H1 (cell line): ENCODE measurements at regions not wholly inside any gene's neighbourhood (a gene's known extent, or its start where the extent isn't known, plus 50 kb on each side); places are given as distances from the start of the nearest gene placed in this dataset.

Experiments
- CTCF ChIA-PET: fragments of 300-600 bp; sonication (Branson Sonifier 250); formaldehyde crosslinking; loops from one replicate; lab custom pipeline; 2021; ENCODE audit not compliant: partially characterized antibody; lab: Charles Lee
- POLR2A ChIA-PET: fragments of 300-600 bp; sonication (Branson Sonifier 250); formaldehyde crosslinking; loops from one replicate; lab custom pipeline; 2021; ENCODE audit warnings: inconsistent platforms; ENCODE audit not compliant: partially characterized antibody; lab: Charles Lee
- DNase-seq, 2 experiments: peaks; one replicate each; pipeline versions ENCODE4 v3.0.0 to v3.0.0-alpha.2; 2010 to 2022; ENCODE audit warnings: low spot score in 2 of 2, low read depth in 1 of 2, mixed read lengths in 1 of 2
- FAIRE-seq: peaks from 2 replicates; lab custom pipeline; 2011; peaks lifted over from hg19 to GRCh38; lab: Jason Lieb, UNC
- H2AFZ ChIP-seq: 2 replicates; pipeline ENCODE4 v1.8.1; 2012; ENCODE audit warnings: low read length, inconsistent platforms
- H2AK5ac ChIP-seq: 2 replicates; pipeline ENCODE4 v1.6.1; 2013; ENCODE audit warnings: low read depth, low read length
- H2BK120ac ChIP-seq: replicated peaks from 2 replicates; pipeline ENCODE3; 2013; ENCODE audit warnings: low read depth, low read length, inconsistent platforms
- H2BK12ac ChIP-seq: 2 replicates; pipeline ENCODE4 v1.6.1; 2013; ENCODE audit warnings: low read depth, low read length
- H2BK15ac ChIP-seq: 2 replicates; pipeline ENCODE4 v1.6.1; 2013; ENCODE audit warnings: low read length
- H2BK20ac ChIP-seq: 2 replicates; pipeline ENCODE4 v1.6.1; 2013; ENCODE audit warnings: low read length
- H2BK5ac ChIP-seq: 2 replicates; pipeline ENCODE4 v1.6.1; 2013; ENCODE audit warnings: low read depth, low read length
- H3K14ac ChIP-seq: 2 replicates; pipeline ENCODE4 v1.6.1; 2013; ENCODE audit warnings: inconsistent platforms; ENCODE audit not compliant: insufficient read length
- H3K18ac ChIP-seq: 2 replicates; pipeline ENCODE4 v1.6.1; 2013; ENCODE audit warnings: low read length; ENCODE audit errors: extremely low read depth
- H3K23ac ChIP-seq: 2 replicates; pipeline ENCODE4 v1.6.1; 2013; ENCODE audit warnings: inconsistent platforms; ENCODE audit not compliant: insufficient read length
- H3K23me2 ChIP-seq: 2 replicates; pipeline ENCODE4 v1.6.1; 2013; ENCODE audit warnings: low read depth, low read length
- H3K27ac ChIP-seq: 2 replicates; pipeline ENCODE4 v1.6.1; 2011; ENCODE audit warnings: low read depth, low read length, inconsistent platforms
- H3K27me3 ChIP-seq, 4 experiments: replicated peaks in 1 of 4; 1 replicate in 1 of 4; 2 replicates in 3 of 4; pipeline versions ENCODE4 v1.6.1 to v1.8.1; 2011 to 2013; ENCODE audit warnings: low read length in 3 of 4, mild to moderate bottlenecking in 3 of 4, inconsistent platforms in 2 of 4, mixed read lengths in 2 of 4, moderate library complexity in 1 of 4; ENCODE audit not compliant: control insufficient read depth in 3 of 4, insufficient read depth in 3 of 4; ENCODE audit errors: extremely low read depth in 1 of 4
- H3K36me3 ChIP-seq, 4 experiments: 2 replicates each; pipeline versions ENCODE4 v1.6.1 to v1.8.1; 2011 to 2013; ENCODE audit warnings: mild to moderate bottlenecking in 4 of 4, low read length in 3 of 4, moderate library complexity in 2 of 4, control low read depth in 1 of 4, inconsistent platforms in 1 of 4; ENCODE audit not compliant: insufficient read depth in 4 of 4, control insufficient read depth in 2 of 4
- H3K4ac ChIP-seq: replicated peaks from 2 replicates; pipeline ENCODE3; 2013; ENCODE audit warnings: low read length, low read depth, mixed read lengths, inconsistent platforms; ENCODE audit not compliant: insufficient read length
- H3K4me1 ChIP-seq, 4 experiments: replicated peaks in 1 of 4; 1 replicate in 1 of 4; 2 replicates in 3 of 4; pipeline versions ENCODE4 v1.6.1 to v1.8.1; 2011 to 2013; ENCODE audit warnings: low read length in 3 of 4, inconsistent platforms in 2 of 4, mixed read lengths in 1 of 4; ENCODE audit not compliant: insufficient read depth in 4 of 4, control insufficient read depth in 3 of 4
- H3K4me2 ChIP-seq, 2 experiments: 2 replicates each; pipeline versions ENCODE4 v1.6.1 to v1.8.1; 2011 to 2013; ENCODE audit warnings: low read depth in 2 of 2, low read length in 2 of 2, control low read depth in 1 of 2, inconsistent platforms in 1 of 2, mild to moderate bottlenecking in 1 of 2; ENCODE audit not compliant: insufficient read depth in 1 of 2
- H3K4me3 ChIP-seq, 4 experiments: fragments of 200-600, 300-600 bp in 1 of 4; sonication (generic), shearing (Covaris generic), sonication (Bioruptor Twin) in 1 of 4; 2 replicates each; pipeline versions ENCODE4 v1.5.1 to v1.8.1; 2011 to 2016; ENCODE audit warnings: low read length in 4 of 4, low read depth in 3 of 4, control low read depth in 2 of 4, inconsistent platforms in 2 of 4, mild to moderate bottlenecking in 2 of 4, mixed read lengths in 1 of 4, moderate library complexity in 1 of 4; ENCODE audit not compliant: insufficient read depth in 2 of 4; ENCODE audit errors: extremely low read depth in 1 of 4
- H3K56ac ChIP-seq: replicated peaks from 2 replicates; pipeline ENCODE3; 2013; ENCODE audit warnings: low read depth, mild to moderate bottlenecking, mixed read lengths, low read length, inconsistent platforms; ENCODE audit not compliant: insufficient read length
- H3K79me1 ChIP-seq: 2 replicates; pipeline ENCODE4 v1.6.1; 2013; ENCODE audit warnings: low read depth, low read length, control low read depth
- H3K79me2 ChIP-seq, 2 experiments: 2 replicates each; pipeline versions ENCODE4 v1.6.1 to v1.8.1; 2012 to 2013; ENCODE audit warnings: low read length in 2 of 2, mild to moderate bottlenecking in 2 of 2, inconsistent platforms in 1 of 2; ENCODE audit not compliant: insufficient read depth in 2 of 2, control insufficient read depth in 1 of 2
- H3K9ac ChIP-seq, 4 experiments: replicated peaks in 1 of 4; 1 replicate in 1 of 4; 2 replicates in 3 of 4; pipeline versions ENCODE4 v1.6.1 to v1.8.1; 2011 to 2013; ENCODE audit warnings: low read depth in 3 of 4, low read length in 3 of 4, control low read depth in 2 of 4, mild to moderate bottlenecking in 2 of 4, moderate library complexity in 2 of 4, inconsistent platforms in 1 of 4; ENCODE audit errors: extremely low read depth in 1 of 4
- H3K9me3 ChIP-seq, 2 experiments: 2 replicates each; pipeline versions ENCODE4 v1.6.1 to v1.8.1; 2012 to 2013; ENCODE audit warnings: mild to moderate bottlenecking in 2 of 2, moderate library complexity in 2 of 2, control low read depth in 1 of 2, inconsistent platforms in 1 of 2, low read depth in 1 of 2, low read length in 1 of 2, mixed read lengths in 1 of 2; ENCODE audit not compliant: insufficient read depth in 2 of 2
- H4K20me1 ChIP-seq, 2 experiments: replicated peaks in 1 of 2; 2 replicates each; pipeline versions ENCODE3 to v1.8.1; 2011 to 2013; ENCODE audit warnings: inconsistent platforms in 2 of 2, low read length in 2 of 2, mild to moderate bottlenecking in 1 of 2; ENCODE audit not compliant: insufficient read depth in 2 of 2, control insufficient read depth in 1 of 2
- H4K5ac ChIP-seq: 2 replicates; pipeline ENCODE4 v1.6.1; 2013; ENCODE audit warnings: low read length, low read depth, mixed read lengths, inconsistent platforms; ENCODE audit not compliant: insufficient read length
- H4K8ac ChIP-seq: 2 replicates; pipeline ENCODE4 v1.8.0; 2013; ENCODE audit warnings: mild to moderate bottlenecking, moderate library complexity, low read length, inconsistent platforms; ENCODE audit not compliant: insufficient read depth; ENCODE audit errors: extremely low read depth
- H4K91ac ChIP-seq: replicated peaks from 2 replicates; pipeline ENCODE3; 2013; ENCODE audit warnings: low read length, mixed read lengths, inconsistent platforms; ENCODE audit not compliant: insufficient read length
- BACH1 ChIP-seq: IDR thresholded peaks from 2 replicates; pipeline ENCODE4 v1.6.1; 2012; ENCODE audit warnings: low read length, improper control_type of control experiment
- BCL11A ChIP-seq, 2 experiments: IDR thresholded peaks; one replicate each; pipeline ENCODE4 v1.6.1; 2011; ENCODE audit warnings: low read depth in 2 of 2, low read length in 2 of 2, mild to moderate bottlenecking in 2 of 2
- RAD21 ChIP-seq, 2 experiments: IDR thresholded peaks in 1 of 2; conservative IDR thresholded peaks in 1 of 2; 2 replicates each; pipeline ENCODE4 v1.6.1; 2011; ENCODE audit warnings: low read depth in 2 of 2, low read length in 2 of 2, improper control_type of control experiment in 1 of 2, inconsistent platforms in 1 of 2, mild to moderate bottlenecking in 1 of 2, moderate library complexity in 1 of 2
- RFX5 ChIP-seq: IDR thresholded peaks from 2 replicates; pipeline ENCODE4 v1.6.1; 2011; ENCODE audit warnings: low read depth, low read length, improper control_type of control experiment, borderline replicate concordance
- RXRA ChIP-seq: IDR thresholded peaks from 2 replicates; pipeline ENCODE4 v1.6.1; 2011; ENCODE audit warnings: low read depth, mild to moderate bottlenecking, low read length, moderate library complexity; ENCODE audit not compliant: insufficient read depth
- SAP30 ChIP-seq: fragments of 300-600 bp; sonication (generic); IDR thresholded peaks from 2 replicates; pipeline ENCODE4 v1.7.1; 2012; ENCODE audit warnings: low read length, moderate library complexity, mild to moderate bottlenecking, inconsistent platforms; ENCODE audit not compliant: insufficient read depth, insufficient replicate concordance
- TCF12 ChIP-seq: IDR thresholded peaks from 2 replicates; pipeline ENCODE4 v1.6.1; 2011; ENCODE audit warnings: low read depth, mild to moderate bottlenecking, low read length
- TEAD4 ChIP-seq: IDR thresholded peaks from 2 replicates; pipeline ENCODE4 v1.6.1; 2012; ENCODE audit warnings: low read depth, low read length, inconsistent platforms, mixed read lengths
- YY1 ChIP-seq: IDR thresholded peaks from 2 replicates; pipeline ENCODE4 v1.6.1; 2011; ENCODE audit warnings: low read depth, mild to moderate bottlenecking, low read length
- WGBS, 2 experiments: shearing (Covaris generic) in 1 of 2; methylation state at CpG; one replicate each; pipeline versions ENCODE4 v1.1.6 to v1.1.7; 2013 to 2015; ENCODE audit warnings: low lambda C conversion rate in 2 of 2, mixed read lengths in 2 of 2, inconsistent platforms in 1 of 2, low coverage in 1 of 2, missing lambda C conversion rate in 1 of 2; ENCODE audit not compliant: insufficient replicate concordance in 2 of 2, insufficient coverage in 1 of 2, insufficient read length in 1 of 2; ENCODE audit errors: extremely low coverage in 1 of 2, missing lambda C conversion rate in 1 of 2; 5-methylcytosine and 5-hydroxymethylcytosine counted together
- TF ChIP-seq, protein P1 (sequence below), 3 experiments: IDR thresholded peaks; 1 replicate in 2 of 3; 2 replicates in 1 of 3; pipeline versions ENCODE4 v1.5.1 to v1.6.1; 2011; ENCODE audit warnings: low read length in 3 of 3, mild to moderate bottlenecking in 3 of 3, inconsistent platforms in 2 of 3, low read depth in 1 of 3, moderate library complexity in 1 of 3; ENCODE audit not compliant: insufficient read depth in 1 of 3; ENCODE audit errors: control extremely low read depth in 1 of 3

DNA sequence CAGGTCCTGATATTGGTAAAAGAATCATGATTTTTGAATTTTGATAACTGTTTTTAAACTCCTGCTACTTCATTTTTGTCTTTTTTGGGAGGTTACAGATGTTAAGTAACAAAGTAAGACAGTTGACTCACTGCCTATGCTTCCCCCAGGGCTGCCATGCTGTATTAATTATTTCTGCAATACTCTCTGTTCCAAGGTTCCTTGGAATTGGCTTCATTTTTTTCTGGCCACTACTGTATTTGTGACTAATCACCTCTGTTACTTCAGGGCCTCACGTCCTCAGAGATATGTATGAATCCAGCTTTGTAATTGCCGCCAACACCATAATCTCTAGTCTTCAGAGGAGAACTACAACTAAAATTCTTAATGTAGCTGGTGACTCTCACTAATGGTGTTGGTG is 1729.3 kb downstream of the C4orf33 start:
- H2AFZ ChIP-seq, result no peak overlapping the region
- no peak overlapping the region for H4K8ac ChIP-seq
- H3K4me1 ChIP-seq, result no peaks in the 10 kb centered on the region
- POLR2A ChIA-PET, result no interaction called here
- H2BK5ac ChIP-seq, result no peak overlapping the region
- no peak overlapping the region for H3K9ac ChIP-seq
- no peak overlapping the region for H3K4me3 ChIP-seq
- no peak overlapping the region for H2BK120ac ChIP-seq
- H2BK12ac ChIP-seq, result no peak overlapping the region
- FAIRE-seq (no peak), DNase-seq (no peak)
- no peak overlapping the region for H4K5ac ChIP-seq
- H3K27ac ChIP-seq, result no peak overlapping the region
- H3K23ac ChIP-seq, result no peak overlapping the region
- H2BK20ac ChIP-seq, result no peak overlapping the region
- no peaks in the 10 kb centered on the region for H3K79me2 ChIP-seq
- no peaks in the 10 kb centered on the region for H3K27me3 ChIP-seq
- H2BK15ac ChIP-seq, result no peak overlapping the region
- no peaks in the 10 kb centered on the region for H3K23me2 ChIP-seq
- H4K20me1 ChIP-seq, result no peaks in the 10 kb centered on the region
- H3K79me1 ChIP-seq, result no peaks in the 10 kb centered on the region
- 94% methylated on average over 2 of the region's 2 CpGs; no CpG with 5 or more reads in 1 of the 2 experiments for WGBS, 2 experiments
- H3K36me3 ChIP-seq, result no peaks in the 10 kb centered on the region
- no peak overlapping the region for H3K18ac ChIP-seq
- no peak overlapping the region for H3K4ac ChIP-seq
- no peak overlapping the region for H3K56ac ChIP-seq
- no peak for TF ChIP-seq RXRA
- no peak for TF ChIP-seq BCL11A (IDR thresholded peaks at IDR 0.05; ENCODE audit: low read depth in 2 of 2, low read length in 2 of 2)
- TF ChIP-seq RFX5, result no peak
- TF ChIP-seq SAP30, result no peak
- TF ChIP-seq BACH1, result no peak
- TF ChIP-seq YY1, result no peak
- TF ChIP-seq, protein P1, sequence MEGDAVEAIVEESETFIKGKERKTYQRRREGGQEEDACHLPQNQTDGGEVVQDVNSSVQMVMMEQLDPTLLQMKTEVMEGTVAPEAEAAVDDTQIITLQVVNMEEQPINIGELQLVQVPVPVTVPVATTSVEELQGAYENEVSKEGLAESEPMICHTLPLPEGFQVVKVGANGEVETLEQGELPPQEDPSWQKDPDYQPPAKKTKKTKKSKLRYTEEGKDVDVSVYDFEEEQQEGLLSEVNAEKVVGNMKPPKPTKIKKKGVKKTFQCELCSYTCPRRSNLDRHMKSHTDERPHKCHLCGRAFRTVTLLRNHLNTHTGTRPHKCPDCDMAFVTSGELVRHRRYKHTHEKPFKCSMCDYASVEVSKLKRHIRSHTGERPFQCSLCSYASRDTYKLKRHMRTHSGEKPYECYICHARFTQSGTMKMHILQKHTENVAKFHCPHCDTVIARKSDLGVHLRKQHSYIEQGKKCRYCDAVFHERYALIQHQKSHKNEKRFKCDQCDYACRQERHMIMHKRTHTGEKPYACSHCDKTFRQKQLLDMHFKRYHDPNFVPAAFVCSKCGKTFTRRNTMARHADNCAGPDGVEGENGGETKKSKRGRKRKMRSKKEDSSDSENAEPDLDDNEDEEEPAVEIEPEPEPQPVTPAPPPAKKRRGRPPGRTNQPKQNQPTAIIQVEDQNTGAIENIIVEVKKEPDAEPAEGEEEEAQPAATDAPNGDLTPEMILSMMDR (IDR thresholded peaks at IDR 0.05; ENCODE audit: control extremely low read depth in 1 of 3, insufficient read depth in 1 of 3, low read depth in 1 of 3, low read length in 3 of 3), result no peak
- TF ChIP-seq TEAD4, result no peak
- TF ChIP-seq RAD21 (IDR thresholded peaks at IDR 0.05 in 1 of 2, conservative IDR thresholded peaks at IDR 0.05 in 1 of 2; ENCODE audit: low read depth in 2 of 2, low read length in 2 of 2), result no peak
- TF ChIP-seq TCF12, result no peak
- no peak overlapping the region for H3K14ac ChIP-seq
- H3K4me2 ChIP-seq, result no peak overlapping the region
- no peak overlapping the region for H4K91ac ChIP-seq
- H3K9me3 ChIP-seq, result no peaks in the 10 kb centered on the region
- no peak overlapping the region for H2AK5ac ChIP-seq
- CTCF ChIA-PET, result interaction anchor here (1.0 kb wide), 1 partner anchor 16 kb away, joined by 3 read pairs; no protein-coding TSS in a partner anchor
